Glomerular endothelial cell (primary cell): ENCODE measurements at regions not wholly inside any gene's neighbourhood (a gene's known extent, or its start where the extent isn't known, plus 50 kb on each side); places are given as distances from the start of the nearest gene placed in this dataset.
"Not testable (repeated sequence)": the region's sequence is repeated elsewhere in the genome, so short reads cannot be mapped to it uniquely, and the experiment has no call there.

Experiments used
- DNase-seq: peaks from one replicate; pipeline ENCODE4 v3.0.0-alpha.2; 2011; ENCODE audit warnings: low read depth, low spot score; ENCODE audit errors: extremely low read depth

GRCh38 chrX:74181976-74182375, 122.0 kb upstream of the ZCCHC13 start:
- DNase-seq, result not testable (repeated sequence)

GRCh38 chrX:74180716-74181115, 123.3 kb upstream of the ZCCHC13 start:
- no peak for DNase-seq

GRCh38 chrX:74179990-74180389, 124.0 kb upstream of the ZCCHC13 start:
- no peak for DNase-seq

- DNase-seq, result no peak
Measured at GRCh38 chrX:74179499-74179898, 124.5 kb upstream of the ZCCHC13 start.

GRCh38 chrX:74179071-74179470, 124.9 kb upstream of the ZCCHC13 start:
- no peak for DNase-seq

GRCh38 chrX:74178536-74178935, 125.4 kb upstream of the ZCCHC13 start:
- no peak for DNase-seq

- DNase-seq, result no peak
Measured at GRCh38 chrX:74171465-74171864, 132.5 kb upstream of the ZCCHC13 start.

- no peak for DNase-seq
Measured at GRCh38 chrX:74162199-74162598, 141.8 kb upstream of the ZCCHC13 start.

GRCh38 chrX:74160816-74161215, 143.2 kb upstream of the ZCCHC13 start:
- no peak for DNase-seq

- no peak for DNase-seq
Measured at GRCh38 chrX:74160358-74160757, 143.6 kb upstream of the ZCCHC13 start.

- no peak for DNase-seq
Measured at GRCh38 chrX:74147439-74147838, 156.5 kb upstream of the ZCCHC13 start.

GRCh38 chrX:74138943-74139342, 165.0 kb upstream of the ZCCHC13 start:
- no peak for DNase-seq

- DNase-seq, result peak; percentile 36
Measured at GRCh38 chrX:74133156-74133796, 170.7 kb upstream of the ZCCHC13 start.

GRCh38 chrX:74132280-74132679, 171.7 kb upstream of the ZCCHC13 start:
- DNase-seq, result no peak

- DNase-seq, result no peak
Measured at GRCh38 chrX:74119016-74119910, 184.7 kb upstream of the ZCCHC13 start.

GRCh38 chrX:74117962-74118902, 185.7 kb upstream of the ZCCHC13 start:
- DNase-seq, result no peak

- no peak for DNase-seq
Measured at GRCh38 chrX:74111245-74111644, 192.7 kb upstream of the ZCCHC13 start.

GRCh38 chrX:74107666-74108065, 196.3 kb upstream of the ZCCHC13 start:
- DNase-seq, result no peak

GRCh38 chrX:74104356-74105015, 199.5 kb upstream of the ZCCHC13 start:
- DNase-seq, result no peak

GRCh38 chrX:74098407-74098806, 205.6 kb upstream of the ZCCHC13 start:
- not testable (repeated sequence) for DNase-seq

- DNase-seq, result no peak
Measured at GRCh38 chrX:74090049-74090448, 213.9 kb upstream of the ZCCHC13 start.
